Caco-2 (cell line): ENCODE measurements at regions not wholly inside any gene's neighbourhood (a gene's known extent, or its start where the extent isn't known, plus 50 kb on each side); places are given as distances from the start of the nearest gene placed in this dataset.

Experiments
- BruUV-seq: library from RNA; stranded (reverse); fragments of 400-500 nt; replicated peaks from 2 replicates; lab custom pipeline; 2021; lab: Mats Ljungman, UMichigan
- CTCF ChIA-PET: fragments of 300-600 bp; sonication (Branson Sonifier 250); formaldehyde crosslinking; loops from one replicate; lab custom pipeline; 2022; ENCODE audit warnings: antibody characterized with exemption; lab: Charles Lee
- POLR2A ChIA-PET: fragments of 300-600 bp; sonication (Branson Sonifier 250); formaldehyde crosslinking; loops from one replicate; lab custom pipeline; 2022; ENCODE audit warnings: antibody characterized with exemption; lab: Charles Lee
- DNase-seq, 2 experiments: peaks; one replicate each; pipeline versions ENCODE4 v3.0.0 to v3.0.0-alpha.2; 2020 to 2022
- H3K27me3 ChIP-seq: replicated peaks from 2 replicates; pipeline ENCODE4 v1.6.0; 2011; ENCODE audit warnings: low read length; ENCODE audit not compliant: control insufficient read depth, insufficient read depth
- H3K36me3 ChIP-seq: 2 replicates; pipeline ENCODE4 v1.5.1; 2011; ENCODE audit warnings: low read length; ENCODE audit not compliant: control insufficient read depth, insufficient read depth
- H3K4me1 ChIP-seq: fragments of 250-450 bp; sonication (Bioruptor Pico); 2 replicates; pipeline ENCODE4 v1.5.1; 2020; ENCODE audit warnings: mild to moderate bottlenecking
- H3K4me3 ChIP-seq: 2 replicates; pipeline ENCODE4 v1.5.1; 2011; ENCODE audit warnings: low read depth, mild to moderate bottlenecking, control low read depth, low read length
- H3K9me3 ChIP-seq: fragments of 250-450 bp; sonication (Bioruptor Pico); 2 replicates; pipeline ENCODE4 v1.5.1; 2020; ENCODE audit warnings: mild to moderate bottlenecking, moderate library complexity
- H3K27ac Mint-ChIP-seq: one replicate; pipeline ENCODE4 v1.8.0; 2022; ENCODE audit warnings: mixed read lengths; ENCODE audit not compliant: unreplicated experiment
- H3K27me3 Mint-ChIP-seq: one replicate; pipeline ENCODE4 v1.8.0; 2022; ENCODE audit warnings: mixed read lengths; ENCODE audit not compliant: insufficient read depth, unreplicated experiment
- H3K36me3 Mint-ChIP-seq: one replicate; pipeline ENCODE4 v1.8.0; 2022; ENCODE audit warnings: mild to moderate bottlenecking, mixed read lengths; ENCODE audit not compliant: insufficient read depth, unreplicated experiment
- H3K4me1 Mint-ChIP-seq: one replicate; pipeline ENCODE4 v1.8.0; 2022; ENCODE audit warnings: low read depth, mixed read lengths; ENCODE audit not compliant: unreplicated experiment
- H3K4me3 Mint-ChIP-seq: one replicate; pipeline ENCODE4 v1.8.0; 2022; ENCODE audit warnings: mild to moderate bottlenecking, moderate library complexity, mixed read lengths; ENCODE audit not compliant: unreplicated experiment
- H3K9me3 Mint-ChIP-seq: one replicate; pipeline ENCODE4 v1.8.0; 2022; ENCODE audit warnings: mixed read lengths; ENCODE audit not compliant: unreplicated experiment
- CTCF ChIP-seq, 2 experiments: fragments of 200-600 bp in 1 of 2; IDR thresholded peaks; 1 replicate in 1 of 2; 2 replicates in 1 of 2; pipeline versions ENCODE4 v1.5.1 to v1.8.0; 2011 to 2022; ENCODE audit warnings: antibody characterized with exemption in 1 of 2, control low read depth in 1 of 2, inconsistent platforms in 1 of 2, low read depth in 1 of 2, low read length in 1 of 2, mild to moderate bottlenecking in 1 of 2, moderate library complexity in 1 of 2; ENCODE audit not compliant: insufficient read depth in 1 of 2, severe bottlenecking in 1 of 2, unreplicated experiment in 1 of 2
- intact Hi-C: fragments of 100-400 bp; cut with micrococcal nuclease; formaldehyde crosslinking; loops from one replicate; pipeline ENCODE4 v1.10.0; 2022; ENCODE audit not compliant: unreplicated experiment

DNA sequence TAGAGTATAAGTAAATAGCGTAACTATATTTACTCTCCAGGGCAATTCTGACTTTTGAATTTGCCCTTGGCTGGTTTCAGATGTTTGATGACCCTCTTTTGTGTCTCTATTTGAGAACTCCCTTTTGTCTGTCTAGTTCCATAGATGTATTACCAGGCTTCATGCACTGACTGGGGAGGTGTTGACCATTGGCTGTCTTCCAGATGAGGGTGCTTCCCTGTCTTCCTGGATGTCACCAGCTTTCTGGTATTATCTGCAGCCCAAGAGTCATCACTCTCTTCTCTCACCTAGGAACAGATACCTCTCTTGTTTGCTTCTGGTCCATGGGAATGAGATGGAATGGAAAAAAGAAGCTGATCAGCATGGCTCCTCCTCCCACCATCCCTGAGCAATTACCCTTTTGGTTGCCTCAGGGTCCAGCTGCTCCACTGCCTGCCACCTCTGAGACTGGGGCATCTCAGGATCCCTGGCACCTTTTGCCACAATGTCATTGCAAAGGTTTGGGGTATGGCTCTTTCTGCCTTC, 58.7 kb upstream of the TMED7 start:
- no peaks in the 10 kb centered on the region for H3K27me3 ChIP-seq
- Mint-ChIP-seq H3K27ac (no peak overlapping the region), H3K4me1 (no peaks in the 10 kb centered on the region), H3K4me3 (no peak overlapping the region), H3K9me3 (no peaks in the 10 kb centered on the region), H3K27me3 (peaks cover 23% of the 10 kb centered on the region), H3K36me3 (no peaks in the 10 kb centered on the region)
- H3K9me3 ChIP-seq: 0 out of 2 replicates have a peak, but pooled peaks cover 4% of the 10 kb centered on the region
- TF ChIP-seq CTCF (IDR thresholded peaks at IDR 0.05; ENCODE audit: insufficient read depth in 1 of 2, low read depth in 1 of 2, low read length in 1 of 2, severe bottlenecking in 1 of 2, unreplicated experiment in 1 of 2): no peak
- no peak overlapping the region for H3K4me3 ChIP-seq
- intact Hi-C loops: no loop called here
- DNase-seq: no peak
- POLR2A ChIA-PET: no interaction called here
- CTCF ChIA-PET: no interaction called here
- no peaks in the 10 kb centered on the region for H3K36me3 ChIP-seq
- H3K4me1 ChIP-seq: no peaks in the 10 kb centered on the region
- no TSS peak for BruUV-seq

DNA sequence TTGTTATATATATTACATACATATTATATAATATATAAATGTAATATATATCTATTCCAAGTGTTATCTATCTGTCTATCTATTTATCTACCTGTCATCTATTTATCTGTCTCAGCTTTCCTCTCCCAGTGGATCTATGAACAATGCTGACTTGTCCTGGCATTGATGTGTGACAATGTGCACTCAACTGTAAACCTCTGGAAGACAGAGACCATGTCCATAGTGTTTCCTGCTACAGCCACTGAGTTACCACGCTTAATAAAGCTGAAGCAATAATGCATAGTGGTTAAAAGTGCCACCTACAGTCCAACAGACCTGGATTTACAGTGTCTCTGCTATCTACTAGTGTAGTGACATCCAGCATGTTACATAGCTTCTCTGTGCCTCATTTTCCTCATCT, 57.2 kb upstream of the TMED7 start:
- H3K27me3 ChIP-seq: no peaks in the 10 kb centered on the region
- ChIA-PET POLR2A (no interaction called here), CTCF (no interaction called here)
- no peak for TF ChIP-seq CTCF (IDR thresholded peaks at IDR 0.05; ENCODE audit: insufficient read depth in 1 of 2, low read depth in 1 of 2, low read length in 1 of 2, severe bottlenecking in 1 of 2, unreplicated experiment in 1 of 2)
- no peaks in the 10 kb centered on the region for H3K4me1 Mint-ChIP-seq
- no peaks in the 10 kb centered on the region for H3K36me3 Mint-ChIP-seq
- H3K4me1 ChIP-seq: no peaks in the 10 kb centered on the region
- BruUV-seq: no TSS peak
- H3K9me3 Mint-ChIP-seq: no peaks in the 10 kb centered on the region
- no peaks in the 10 kb centered on the region for H3K9me3 ChIP-seq
- no peaks in the 10 kb centered on the region for H3K36me3 ChIP-seq
- no peak overlapping the region for H3K4me3 Mint-ChIP-seq
- no peak for DNase-seq
- H3K27me3 Mint-ChIP-seq: peaks cover 23% of the 10 kb centered on the region
- H3K27ac Mint-ChIP-seq: no peak overlapping the region
- intact Hi-C loops: no loop called here
- H3K4me3 ChIP-seq: no peak overlapping the region
